ENCODE measurements at regions not wholly inside any gene's neighbourhood (a gene's known extent, or its start where the extent isn't known, plus 50 kb on each side); places are given as distances from the start of the nearest gene placed in this dataset.
"Not testable (repeated sequence)": the region's sequence is repeated elsewhere in the genome, so short reads cannot be mapped to it uniquely, and the experiment has no call there.

DNA sequence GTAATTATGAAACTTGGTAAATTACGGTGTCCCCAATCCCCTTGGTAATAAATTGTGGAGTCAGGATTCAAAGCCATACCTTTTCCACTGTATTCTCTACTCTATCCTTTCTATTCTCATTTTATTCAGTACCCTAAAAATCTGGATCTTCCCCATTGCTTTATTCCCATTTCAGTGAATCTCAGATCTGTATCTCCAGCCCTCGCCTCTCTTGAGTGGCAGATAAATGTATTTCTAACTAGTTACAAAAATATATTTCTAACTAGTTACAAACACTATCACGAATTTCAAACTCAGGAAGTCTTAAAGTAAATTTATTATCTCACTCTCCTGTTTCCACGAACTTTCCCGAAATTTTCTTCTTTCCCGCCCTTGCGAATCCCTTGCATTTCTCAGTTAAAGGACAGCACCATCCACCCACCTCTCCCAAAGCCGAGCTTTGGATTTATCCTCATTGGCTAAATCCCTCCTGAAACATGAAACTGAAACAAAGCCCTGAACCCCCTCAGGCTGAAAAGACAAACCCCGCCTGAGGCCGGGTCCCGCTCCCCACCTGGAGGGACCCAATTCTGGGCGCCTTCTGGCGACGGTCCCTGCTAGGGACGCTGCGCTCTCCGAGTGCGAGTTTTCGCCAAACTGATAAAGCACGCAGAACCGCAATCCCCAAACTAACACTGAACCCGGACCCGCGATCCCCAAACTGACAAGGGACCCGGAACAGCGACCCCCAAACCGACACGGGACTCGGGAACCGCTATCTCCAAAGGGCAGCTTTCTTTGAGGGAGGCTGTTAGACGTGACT is 164.3 kb upstream of the PABPC3 start:
- H3K36me3 ChIP-seq (ENCODE audit: control insufficient read depth in 2 of 2, extremely low read depth in 1 of 2, insufficient read depth in 2 of 2, low read length in 2 of 2), result no peaks in the 10 kb centered on the region
- H3K4me3 ChIP-seq (ENCODE audit: control insufficient read depth in 2 of 3, extremely low read depth in 1 of 3, insufficient read depth in 2 of 3, low read depth in 1 of 3, low read length in 3 of 3), result no peak overlapping the region
- no peaks in the 10 kb centered on the region for H3K9me3 ChIP-seq (ENCODE audit: control insufficient read depth, low read depth, low read length)
- TF ChIP-seq, protein P1, sequence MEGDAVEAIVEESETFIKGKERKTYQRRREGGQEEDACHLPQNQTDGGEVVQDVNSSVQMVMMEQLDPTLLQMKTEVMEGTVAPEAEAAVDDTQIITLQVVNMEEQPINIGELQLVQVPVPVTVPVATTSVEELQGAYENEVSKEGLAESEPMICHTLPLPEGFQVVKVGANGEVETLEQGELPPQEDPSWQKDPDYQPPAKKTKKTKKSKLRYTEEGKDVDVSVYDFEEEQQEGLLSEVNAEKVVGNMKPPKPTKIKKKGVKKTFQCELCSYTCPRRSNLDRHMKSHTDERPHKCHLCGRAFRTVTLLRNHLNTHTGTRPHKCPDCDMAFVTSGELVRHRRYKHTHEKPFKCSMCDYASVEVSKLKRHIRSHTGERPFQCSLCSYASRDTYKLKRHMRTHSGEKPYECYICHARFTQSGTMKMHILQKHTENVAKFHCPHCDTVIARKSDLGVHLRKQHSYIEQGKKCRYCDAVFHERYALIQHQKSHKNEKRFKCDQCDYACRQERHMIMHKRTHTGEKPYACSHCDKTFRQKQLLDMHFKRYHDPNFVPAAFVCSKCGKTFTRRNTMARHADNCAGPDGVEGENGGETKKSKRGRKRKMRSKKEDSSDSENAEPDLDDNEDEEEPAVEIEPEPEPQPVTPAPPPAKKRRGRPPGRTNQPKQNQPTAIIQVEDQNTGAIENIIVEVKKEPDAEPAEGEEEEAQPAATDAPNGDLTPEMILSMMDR (optimal IDR thresholded peaks at IDR 0.05 in 1 of 3, IDR thresholded peaks at IDR 0.05 in 1 of 3, conservative IDR thresholded peaks at IDR 0.05 in 1 of 3; ENCODE audit: extremely low read depth in 1 of 3, insufficient read depth in 2 of 3, low read length in 3 of 3), result no peak
- peak; percentile 45 for TF ChIP-seq EZH2 (IDR thresholded peaks at IDR 0.05; ENCODE audit: low read length)
- no peak for DNase-seq (ENCODE audit: low read depth, low spot score)
- H3K27me3 ChIP-seq (ENCODE audit: control insufficient read depth, extremely low read depth, insufficient read depth, low read length), result peaks cover 16% of the 10 kb centered on the region
- H3K9ac ChIP-seq (ENCODE audit: control insufficient read depth, extremely low read depth, insufficient read depth, low read length), result no peak overlapping the region
- H3K4me1 ChIP-seq (ENCODE audit: control insufficient read depth, extremely low read depth, insufficient read depth, low read length), result no peaks in the 10 kb centered on the region
- no peaks in the 10 kb centered on the region for H4K20me1 ChIP-seq (ENCODE audit: control insufficient read depth, extremely low read depth, insufficient read depth, low read length)
- H3K79me2 ChIP-seq (ENCODE audit: control insufficient read depth, insufficient read depth, low read length), result no peaks in the 10 kb centered on the region
- no peak overlapping the region for H3K27ac ChIP-seq (ENCODE audit: control insufficient read depth, insufficient read depth, low read length)
- H2AFZ ChIP-seq (ENCODE audit: control insufficient read depth, low read length), result no peak overlapping the region
- FAIRE-seq, result no peak
- no peaks in the 10 kb centered on the region for H3K9me1 ChIP-seq (ENCODE audit: control insufficient read depth, extremely low read depth, insufficient read depth, low read length)
- dilution Hi-C loops (cut with MboI; ENCODE audit: extremely low pct_ligation_motif_present, low sequenced_read_pairs), result no loop called here
- H3K4me2 ChIP-seq (ENCODE audit: control insufficient read depth, extremely low read depth, insufficient read depth, low read depth, low read length), result no peak overlapping the region

DNA sequence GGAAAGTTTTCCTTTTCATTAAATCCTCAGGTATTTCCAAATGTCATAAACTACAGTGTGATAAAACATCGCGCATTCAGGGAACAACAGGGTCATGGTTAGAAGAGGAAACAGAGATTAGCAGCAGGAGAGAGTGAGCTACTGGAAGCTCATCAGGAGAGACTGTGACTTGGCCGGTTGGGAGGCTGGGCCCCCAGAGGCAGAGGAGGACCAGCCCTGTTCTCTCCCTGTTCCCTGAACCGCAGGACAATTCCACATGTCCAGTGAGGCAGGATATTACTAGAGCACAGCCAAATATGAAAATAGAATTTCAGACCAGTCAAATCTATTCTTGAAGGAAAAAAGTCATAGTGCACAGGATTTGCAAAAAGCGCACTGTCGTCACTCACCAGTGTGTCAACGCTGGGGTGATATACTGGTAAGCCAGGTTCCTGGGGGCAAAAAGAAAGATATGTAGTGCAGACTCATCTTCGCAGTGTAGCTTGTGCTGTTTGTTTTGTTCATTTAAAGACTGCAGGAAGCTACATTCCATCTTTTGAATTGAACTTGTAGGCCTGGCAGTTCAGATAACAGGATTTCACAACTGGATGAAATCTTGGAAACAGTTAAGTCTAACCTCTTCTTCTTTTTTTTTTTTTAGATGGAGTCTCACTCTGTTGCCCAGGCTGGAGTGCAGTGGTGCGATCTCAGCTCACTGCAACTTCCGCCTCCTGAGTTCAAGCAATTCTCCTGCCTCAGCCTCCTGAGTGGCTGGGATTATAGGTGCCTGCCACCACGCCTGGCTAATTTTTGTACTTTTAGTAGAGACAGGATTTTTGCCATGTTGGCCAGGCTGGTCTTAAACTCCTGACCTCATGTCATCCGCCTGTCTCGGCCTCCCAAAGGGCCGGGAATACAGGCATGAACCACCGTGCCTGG is 162.6 kb upstream of the PABPC3 start:
- H3K4me3 ChIP-seq (ENCODE audit: control insufficient read depth in 2 of 3, extremely low read depth in 1 of 3, insufficient read depth in 2 of 3, low read depth in 1 of 3, low read length in 3 of 3); H3K79me2 ChIP-seq (ENCODE audit: control insufficient read depth, insufficient read depth, low read length); H2AFZ ChIP-seq (ENCODE audit: control insufficient read depth, low read length); H3K4me1 ChIP-seq (ENCODE audit: control insufficient read depth, extremely low read depth, insufficient read depth, low read length); H3K27ac ChIP-seq (ENCODE audit: control insufficient read depth, insufficient read depth, low read length); DNase-seq (ENCODE audit: low read depth, low spot score); H3K9me1 ChIP-seq (ENCODE audit: control insufficient read depth, extremely low read depth, insufficient read depth, low read length); H3K4me2 ChIP-seq (ENCODE audit: control insufficient read depth, extremely low read depth, insufficient read depth, low read depth, low read length); H3K9me3 ChIP-seq (ENCODE audit: control insufficient read depth, low read depth, low read length); H3K36me3 ChIP-seq (ENCODE audit: control insufficient read depth in 2 of 2, extremely low read depth in 1 of 2, insufficient read depth in 2 of 2, low read length in 2 of 2); dilution Hi-C loops (cut with MboI; ENCODE audit: extremely low pct_ligation_motif_present, low sequenced_read_pairs); FAIRE-seq; H4K20me1 ChIP-seq (ENCODE audit: control insufficient read depth, extremely low read depth, insufficient read depth, low read length); H3K9ac ChIP-seq (ENCODE audit: control insufficient read depth, extremely low read depth, insufficient read depth, low read length): not testable (repeated sequence)
- peaks cover 16% of the 10 kb centered on the region for H3K27me3 ChIP-seq (ENCODE audit: control insufficient read depth, extremely low read depth, insufficient read depth, low read length)

DNA sequence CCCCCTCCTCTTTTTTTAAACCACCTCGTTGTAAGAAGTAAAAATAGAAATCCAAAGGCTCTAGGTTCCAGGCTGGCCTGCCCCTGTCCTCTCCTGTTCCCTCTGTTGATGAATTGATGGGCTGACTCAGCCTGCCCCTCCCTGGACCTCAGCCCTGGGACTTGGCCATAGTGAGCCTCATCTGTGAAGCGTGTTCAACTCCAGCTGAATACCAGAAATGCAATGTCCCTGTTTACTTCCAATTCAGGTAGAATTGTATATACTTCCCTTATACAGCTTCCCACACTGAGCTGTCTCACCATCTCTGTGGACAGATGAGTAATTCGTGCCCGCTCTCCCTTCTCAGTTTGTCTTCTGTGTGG is 161.9 kb upstream of the PABPC3 start:
- H3K36me3 ChIP-seq (ENCODE audit: control insufficient read depth in 2 of 2, extremely low read depth in 1 of 2, insufficient read depth in 2 of 2, low read length in 2 of 2); H3K4me1 ChIP-seq (ENCODE audit: control insufficient read depth, extremely low read depth, insufficient read depth, low read length); H3K4me3 ChIP-seq (ENCODE audit: control insufficient read depth in 2 of 3, extremely low read depth in 1 of 3, insufficient read depth in 2 of 3, low read depth in 1 of 3, low read length in 3 of 3); H3K27ac ChIP-seq (ENCODE audit: control insufficient read depth, insufficient read depth, low read length); dilution Hi-C loops (cut with MboI; ENCODE audit: extremely low pct_ligation_motif_present, low sequenced_read_pairs); H3K9me3 ChIP-seq (ENCODE audit: control insufficient read depth, low read depth, low read length); H3K9ac ChIP-seq (ENCODE audit: control insufficient read depth, extremely low read depth, insufficient read depth, low read length); H3K79me2 ChIP-seq (ENCODE audit: control insufficient read depth, insufficient read depth, low read length); H3K4me2 ChIP-seq (ENCODE audit: control insufficient read depth, extremely low read depth, insufficient read depth, low read depth, low read length); H2AFZ ChIP-seq (ENCODE audit: control insufficient read depth, low read length); H3K9me1 ChIP-seq (ENCODE audit: control insufficient read depth, extremely low read depth, insufficient read depth, low read length); DNase-seq (ENCODE audit: low read depth, low spot score); H4K20me1 ChIP-seq (ENCODE audit: control insufficient read depth, extremely low read depth, insufficient read depth, low read length): not testable (repeated sequence)
- peaks cover 16% of the 10 kb centered on the region for H3K27me3 ChIP-seq (ENCODE audit: control insufficient read depth, extremely low read depth, insufficient read depth, low read length)
- FAIRE-seq, result peak; percentile 61
